ENCODE measurements at regions not wholly inside any gene's neighbourhood (a gene's known extent, or its start where the extent isn't known, plus 50 kb on each side); places are given as distances from the start of the nearest gene placed in this dataset.
"Not testable (repeated sequence)": the region's sequence is repeated elsewhere in the genome, so short reads cannot be mapped to it uniquely, and the experiment has no call there.

DNA sequence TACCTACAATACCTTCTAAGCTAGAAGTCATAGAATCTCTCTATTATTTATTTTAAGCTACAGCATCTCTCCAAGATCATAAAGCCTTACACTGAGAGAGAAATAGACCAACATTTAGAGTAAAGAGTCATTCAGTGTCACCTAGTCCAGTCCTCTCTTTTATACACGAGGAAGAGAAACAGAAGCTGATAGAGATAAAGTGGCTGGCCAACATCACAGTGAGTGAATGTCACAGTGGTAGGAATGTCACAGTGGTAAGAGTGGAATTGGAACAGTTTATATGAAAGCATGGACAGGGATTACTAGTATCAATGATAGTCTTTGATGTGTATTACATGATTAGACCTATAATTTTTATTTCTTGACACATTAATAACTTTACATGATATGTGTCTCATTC lies 307.8 kb upstream of the NBPF12 start:
- not testable (repeated sequence) for DNase-seq

- DNase-seq, result not testable (repeated sequence)
Observed at GRCh38 chr1:146618582-146618981, 319.5 kb upstream of the NBPF12 start.

DNA sequence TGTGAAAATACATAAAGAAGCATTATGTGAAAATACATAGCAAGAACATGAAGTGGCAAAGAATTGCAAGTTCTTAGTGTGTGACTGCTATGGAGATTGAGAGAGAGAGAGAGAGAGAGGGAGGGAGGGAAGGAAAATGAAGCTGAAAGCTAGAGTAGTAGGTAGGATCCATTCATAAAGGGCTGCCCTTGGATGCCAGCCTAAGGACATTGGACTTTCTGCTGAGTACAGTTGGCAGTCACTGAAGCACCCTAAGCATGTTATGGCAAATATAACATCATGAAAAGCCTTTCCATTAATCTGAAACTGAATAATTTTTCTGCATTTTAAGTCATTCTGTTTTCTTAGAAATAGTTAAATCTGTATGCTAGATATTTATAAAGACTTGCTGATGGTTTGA lies 333.4 kb upstream of the NBPF12 start:
- DNase-seq, result not testable (repeated sequence)

GRCh38 chr1:146600720-146601307 lies 337.3 kb upstream of the NBPF12 start:
- not testable (repeated sequence) for DNase-seq

DNA sequence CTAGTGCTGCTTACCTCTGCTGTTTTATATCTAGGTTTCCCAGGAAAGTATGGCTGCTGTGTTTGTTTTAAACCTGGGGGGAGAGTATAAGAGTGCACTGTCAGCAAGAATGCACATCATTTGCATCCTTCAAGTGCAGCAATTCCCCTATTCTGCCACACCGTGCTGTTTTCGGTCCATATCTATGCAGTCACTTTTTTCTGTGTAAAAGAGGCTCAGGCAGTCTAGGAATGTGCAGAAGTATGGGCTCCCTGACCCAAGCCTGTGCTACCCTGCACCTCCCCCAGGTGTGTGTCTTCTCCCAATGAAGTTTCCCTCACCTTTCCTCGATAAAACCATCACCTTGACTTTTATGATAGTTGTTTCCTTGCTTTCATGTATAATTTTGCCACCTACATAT lies 338.2 kb upstream of the NBPF12 start:
- DNase-seq, result not testable (repeated sequence)

DNA sequence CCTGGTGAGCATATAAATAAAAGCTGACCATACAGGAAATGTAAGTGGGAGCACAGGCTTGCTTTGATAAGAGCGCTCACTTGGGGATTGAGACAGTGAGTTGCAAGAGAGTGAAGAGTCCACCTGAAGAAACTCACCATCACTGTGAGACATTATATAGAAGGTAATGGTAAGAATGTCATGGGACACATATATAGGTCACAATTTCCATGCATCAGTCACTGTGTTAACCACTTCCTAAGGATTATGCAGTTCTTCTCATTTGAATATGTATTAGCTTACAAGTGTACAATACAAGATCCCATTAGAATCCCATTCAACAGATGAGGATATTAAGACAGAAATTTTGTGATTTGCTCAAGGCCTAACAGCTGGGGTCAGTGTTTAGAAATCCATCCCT lies 352.4 kb upstream of the NOTCH2NLA start:
- DNase-seq, result not testable (repeated sequence)

DNA sequence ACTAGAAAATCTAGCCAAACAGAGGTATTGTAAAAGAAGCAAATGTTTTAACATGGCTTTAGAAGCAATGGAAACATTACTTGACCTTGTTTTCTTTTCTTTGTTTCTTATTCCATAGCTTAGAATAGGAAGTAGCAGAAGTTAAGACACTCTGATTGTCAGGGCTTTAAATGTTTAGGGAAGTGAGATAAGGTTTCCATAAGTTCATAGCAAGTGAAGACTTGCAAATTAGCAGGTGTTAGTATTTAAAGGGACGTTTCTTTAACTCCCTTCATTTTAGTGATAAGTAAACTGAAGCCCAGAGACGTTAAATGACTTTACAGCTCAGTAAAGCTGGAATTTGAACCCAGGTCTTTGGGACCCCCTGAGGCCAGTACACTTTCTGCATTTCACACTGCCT lies 338.7 kb upstream of the NOTCH2NLA start:
- DNase-seq, result not testable (repeated sequence)

- not testable (repeated sequence) for DNase-seq
Observed at GRCh38 chr1:146558032-146558431, 329.2 kb upstream of the NOTCH2NLA start.

- DNase-seq, result not testable (repeated sequence)
Observed at GRCh38 chr1:146556405-146556804, 327.6 kb upstream of the NOTCH2NLA start.

DNA sequence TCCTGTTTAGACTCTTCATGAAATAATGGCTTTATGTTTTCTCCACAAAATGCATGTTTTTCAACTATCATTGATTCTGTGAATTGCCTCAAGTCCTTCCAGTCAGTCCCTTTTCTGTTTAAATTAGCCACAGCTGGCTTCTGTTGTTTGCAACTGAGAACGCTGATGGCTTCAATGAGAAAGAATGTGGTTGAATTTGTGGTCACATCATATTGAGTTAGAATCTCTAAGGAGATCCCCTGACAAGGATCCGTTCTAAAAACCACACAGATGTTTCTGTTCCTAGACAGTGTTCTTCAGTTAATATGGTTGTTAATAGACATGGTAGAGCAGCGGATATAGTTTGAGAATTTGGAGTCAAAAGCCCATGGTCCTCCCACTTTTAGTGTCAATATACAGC lies 323.6 kb upstream of the NOTCH2NLA start:
- DNase-seq, result not testable (repeated sequence)

DNA sequence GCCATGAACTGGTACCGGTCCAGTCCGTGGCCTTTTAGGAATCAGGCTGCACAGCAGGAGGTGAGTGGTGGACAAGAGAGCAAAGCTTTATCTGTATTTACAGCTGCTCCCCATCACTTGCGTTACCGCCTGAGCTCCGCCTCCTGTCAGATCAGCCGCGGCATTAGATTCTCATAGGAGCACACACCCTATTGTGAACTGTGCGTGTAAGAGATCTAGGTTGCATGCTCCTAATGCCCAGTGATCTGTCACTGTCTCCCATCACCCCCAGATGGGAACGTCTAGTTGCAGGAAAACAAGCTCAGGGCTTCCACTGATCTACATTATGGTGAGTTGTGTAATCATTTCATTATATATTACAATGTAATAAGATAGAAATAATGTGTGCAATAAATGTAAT lies 319.9 kb upstream of the NOTCH2NLA start:
- not testable (repeated sequence) for DNase-seq

GRCh38 chr1:146546189-146546588 lies 317.4 kb upstream of the NOTCH2NLA start:
- not testable (repeated sequence) for DNase-seq

GRCh38 chr1:146537775-146538373 lies 309.1 kb upstream of the NOTCH2NLA start:
- not testable (repeated sequence) for DNase-seq

DNA sequence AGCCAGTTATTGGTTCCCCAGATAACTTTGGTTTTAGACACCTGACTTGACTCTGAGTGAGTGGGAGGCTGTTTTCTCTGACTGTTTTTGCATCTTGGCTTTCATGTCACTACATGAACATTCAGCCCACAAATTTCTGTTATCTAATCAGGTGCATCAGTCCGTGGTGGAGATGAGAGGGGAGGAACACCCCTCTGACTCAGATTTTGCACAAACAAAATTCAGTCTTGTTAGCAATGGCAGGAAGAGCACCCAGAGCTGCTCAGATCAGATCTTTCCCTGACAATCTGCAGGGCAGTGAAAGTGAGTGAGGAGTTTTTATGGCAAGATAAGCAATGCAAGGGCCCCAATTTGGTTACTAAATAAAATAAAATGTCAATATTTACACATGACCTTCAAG lies 307.2 kb upstream of the NOTCH2NLA start:
- not testable (repeated sequence) for DNase-seq

- DNase-seq, result not testable (repeated sequence)
Observed at GRCh38 chr1:146535575-146535974, 306.8 kb upstream of the NOTCH2NLA start.

DNA sequence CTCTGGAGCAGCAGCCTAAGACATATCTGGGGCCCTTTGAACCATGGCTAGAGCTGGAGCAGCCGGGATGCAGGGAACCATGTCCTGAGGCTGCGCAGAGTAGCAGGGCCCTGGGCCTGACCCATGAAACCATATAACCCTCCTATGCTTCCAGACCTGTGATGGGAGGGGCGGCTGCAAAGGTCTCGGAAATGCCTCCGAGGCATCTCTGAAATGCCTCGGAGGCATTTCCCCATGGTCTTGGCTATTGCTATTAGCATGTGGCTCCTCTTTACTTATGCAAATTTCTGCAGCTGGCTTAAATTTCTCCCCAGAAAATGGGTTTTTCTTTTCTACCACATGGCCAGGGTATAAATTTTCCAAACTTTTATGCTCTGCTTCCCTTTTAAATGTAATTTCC lies 302.1 kb upstream of the NOTCH2NLA start:
- not testable (repeated sequence) for DNase-seq

DNA sequence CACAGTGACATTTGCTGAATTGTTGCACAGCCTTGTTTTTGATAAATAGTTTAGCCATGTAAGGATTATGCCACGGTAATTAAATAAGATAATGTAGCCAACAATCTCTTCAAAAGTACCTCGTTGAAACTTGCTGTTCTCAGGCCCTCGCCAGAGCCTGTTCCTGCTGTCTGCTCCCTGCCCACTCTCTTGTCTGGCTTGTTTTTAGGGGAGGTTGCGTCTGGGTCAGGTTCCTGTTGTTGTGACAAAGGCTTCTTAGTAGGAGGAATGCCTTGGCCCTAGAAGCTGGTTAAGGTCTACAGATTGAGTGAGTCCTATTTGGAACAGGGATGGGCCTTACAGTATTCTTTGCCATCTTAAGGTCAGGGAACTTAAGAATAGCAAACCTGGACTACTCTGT lies 294.0 kb upstream of the NOTCH2NLA start:
- DNase-seq, result not testable (repeated sequence)

GRCh38 chr1:146522345-146522744 lies 293.5 kb upstream of the NOTCH2NLA start:
- not testable (repeated sequence) for DNase-seq

DNA sequence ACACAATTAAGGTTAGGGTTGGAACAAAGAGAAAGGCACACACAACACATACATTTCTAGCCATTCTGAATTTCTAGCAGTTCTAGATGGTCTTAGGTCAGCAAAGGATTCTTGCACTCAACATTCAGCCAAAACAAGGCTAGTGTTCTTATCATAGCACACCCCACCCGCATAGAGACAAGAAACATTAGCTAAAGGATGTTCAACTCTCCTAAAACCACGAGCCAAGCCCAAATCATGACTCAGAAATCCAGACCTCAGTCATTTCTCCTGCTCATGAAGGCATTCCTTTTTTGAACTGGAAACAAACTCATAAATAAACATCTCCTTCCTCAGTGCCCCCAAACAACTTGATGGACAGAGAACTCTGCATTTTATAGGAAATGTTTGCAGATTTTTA lies 293.0 kb upstream of the NOTCH2NLA start:
- DNase-seq, result not testable (repeated sequence)

- DNase-seq, result not testable (repeated sequence)
Observed at GRCh38 chr1:146513754-146514153, 284.9 kb upstream of the NOTCH2NLA start.

GRCh38 chr1:146511047-146511777 lies 282.4 kb upstream of the NOTCH2NLA start:
- DNase-seq, result not testable (repeated sequence)

GRCh38 chr1:146510248-146510983 lies 281.6 kb upstream of the NOTCH2NLA start:
- not testable (repeated sequence) for DNase-seq

GRCh38 chr1:146504121-146504520 lies 275.3 kb upstream of the NOTCH2NLA start:
- DNase-seq, result not testable (repeated sequence)

Measured in GDM1 (cell line).